ENCODE measurements at regions not wholly inside any gene's neighbourhood (a gene's known extent, or its start where the extent isn't known, plus 50 kb on each side); places are given as distances from the start of the nearest gene placed in this dataset.

GRCh38 chr3:132239587-132239986 lies 77.6 kb upstream of the ACP3 start:
- ChIA-PET POLR2A (ENCODE audit: low non-redundant PET) (no interaction called here), CTCF (interaction anchor here (0.6 to 0.7 kb wide), 3 partner anchors 12 to 1337 kb away, joined by 3 to 4 read pairs (median 4); no protein-coding TSS in a partner anchor)
- H3K27ac ChIP-seq: no peak overlapping the region
- TF ChIP-seq, protein P1, sequence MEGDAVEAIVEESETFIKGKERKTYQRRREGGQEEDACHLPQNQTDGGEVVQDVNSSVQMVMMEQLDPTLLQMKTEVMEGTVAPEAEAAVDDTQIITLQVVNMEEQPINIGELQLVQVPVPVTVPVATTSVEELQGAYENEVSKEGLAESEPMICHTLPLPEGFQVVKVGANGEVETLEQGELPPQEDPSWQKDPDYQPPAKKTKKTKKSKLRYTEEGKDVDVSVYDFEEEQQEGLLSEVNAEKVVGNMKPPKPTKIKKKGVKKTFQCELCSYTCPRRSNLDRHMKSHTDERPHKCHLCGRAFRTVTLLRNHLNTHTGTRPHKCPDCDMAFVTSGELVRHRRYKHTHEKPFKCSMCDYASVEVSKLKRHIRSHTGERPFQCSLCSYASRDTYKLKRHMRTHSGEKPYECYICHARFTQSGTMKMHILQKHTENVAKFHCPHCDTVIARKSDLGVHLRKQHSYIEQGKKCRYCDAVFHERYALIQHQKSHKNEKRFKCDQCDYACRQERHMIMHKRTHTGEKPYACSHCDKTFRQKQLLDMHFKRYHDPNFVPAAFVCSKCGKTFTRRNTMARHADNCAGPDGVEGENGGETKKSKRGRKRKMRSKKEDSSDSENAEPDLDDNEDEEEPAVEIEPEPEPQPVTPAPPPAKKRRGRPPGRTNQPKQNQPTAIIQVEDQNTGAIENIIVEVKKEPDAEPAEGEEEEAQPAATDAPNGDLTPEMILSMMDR (conservative IDR thresholded peaks at IDR 0.05; ENCODE audit: low read depth): no peak
- DNase-seq (ENCODE audit: low spot score): no peak

- CTCF ChIA-PET: no interaction called here
- POLR2A ChIA-PET (ENCODE audit: low non-redundant PET): no interaction called here
- H3K27ac ChIP-seq: no peak overlapping the region
- TF ChIP-seq, protein P1 (conservative IDR thresholded peaks at IDR 0.05; ENCODE audit: low read depth): no peak
- DNase-seq (ENCODE audit: low spot score): no peak
Observed at GRCh38 chr3:132241776-132242514, 75.3 kb upstream of the ACP3 start.

GRCh38 chr3:132242790-132243189 lies 74.4 kb upstream of the ACP3 start:
- ChIA-PET POLR2A (ENCODE audit: low non-redundant PET) (no interaction called here), CTCF (no interaction called here)
- DNase-seq (ENCODE audit: low spot score): no peak
- TF ChIP-seq, protein P1 (conservative IDR thresholded peaks at IDR 0.05; ENCODE audit: low read depth): no peak
- H3K27ac ChIP-seq: no peak overlapping the region

- TF ChIP-seq, protein P1 (conservative IDR thresholded peaks at IDR 0.05; ENCODE audit: low read depth): no peak
- POLR2A ChIA-PET (ENCODE audit: low non-redundant PET): no interaction called here
- CTCF ChIA-PET: interaction anchor here (0.7 to 1.2 kb wide), 2 partner anchors 11 to 46 kb away, joined by 3 to 4 read pairs; no protein-coding TSS in a partner anchor
- no peak for DNase-seq (ENCODE audit: low spot score)
- no peak overlapping the region for H3K27ac ChIP-seq
Observed at GRCh38 chr3:132245552-132246142, 71.6 kb upstream of the ACP3 start.

DNA sequence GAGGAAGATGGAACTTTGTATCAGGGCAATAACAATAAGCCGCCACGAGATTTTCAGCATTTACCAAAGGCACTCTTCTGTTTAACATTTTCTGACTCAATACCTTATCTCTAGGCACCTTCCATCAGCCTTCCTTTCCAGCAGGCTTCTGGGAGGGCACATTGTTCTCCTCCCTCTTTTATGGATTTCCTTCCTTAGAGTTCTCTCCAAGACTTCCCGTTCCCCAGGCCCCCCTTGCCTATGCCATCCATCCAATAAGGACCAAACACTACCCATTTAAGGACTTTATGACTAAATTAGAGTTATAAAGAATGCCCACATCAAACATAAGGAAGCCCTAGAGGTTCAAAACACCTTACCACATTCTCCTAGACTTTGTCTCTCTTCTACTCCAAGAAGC lies 71.0 kb upstream of the ACP3 start:
- no peak for DNase-seq (ENCODE audit: low spot score)
- ChIA-PET POLR2A (ENCODE audit: low non-redundant PET) (no interaction called here), CTCF (no interaction called here)
- no peak overlapping the region for H3K27ac ChIP-seq
- TF ChIP-seq, protein P1 (conservative IDR thresholded peaks at IDR 0.05; ENCODE audit: low read depth): no peak

DNA sequence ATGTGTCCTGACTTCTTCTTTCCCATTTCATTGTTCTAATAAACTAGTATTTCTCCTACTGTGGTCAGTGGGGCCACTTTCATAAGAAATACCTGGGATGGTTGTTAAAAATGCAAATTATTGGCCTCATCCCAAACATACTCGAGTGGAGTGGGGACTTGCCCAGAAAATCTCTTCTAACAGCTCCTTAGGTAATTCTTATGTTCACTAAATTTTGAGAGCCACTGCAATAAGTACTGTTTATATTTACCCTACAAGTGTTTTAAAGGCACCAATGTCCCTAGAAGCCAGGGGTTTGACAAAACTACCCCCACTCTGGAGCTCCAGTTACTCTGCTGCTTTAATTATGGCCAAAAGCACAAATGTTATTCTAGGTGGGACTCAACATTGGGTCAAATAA lies 70.0 kb upstream of the ACP3 start:
- POLR2A ChIA-PET (ENCODE audit: low non-redundant PET): no interaction called here
- no peak overlapping the region for H3K27ac ChIP-seq
- CTCF ChIA-PET: interaction anchor here (1.1 kb wide), 1 partner anchor 95 kb away, joined by 4 read pairs; no protein-coding TSS in a partner anchor
- DNase-seq (ENCODE audit: low spot score): no peak
- TF ChIP-seq, protein P1 (conservative IDR thresholded peaks at IDR 0.05; ENCODE audit: low read depth): no peak

All from RWPE1 (cell line).